HCT116 (cell line): ENCODE measurements at regions not wholly inside any gene's neighbourhood (a gene's known extent, or its start where the extent isn't known, plus 50 kb on each side); places are given as distances from the start of the nearest gene placed in this dataset.

Experiments
- ATAC-seq: fragments of 200-7000 bp; cut with Tn5 transposase; 2 replicates; pipeline ENCODE4 v1.9.1; 2020; ENCODE audit warnings: mild to moderate bottlenecking, moderate library complexity
- BruUV-seq: library from RNA; stranded (reverse); fragments of 400-500 nt; replicated peaks from 2 replicates; lab custom pipeline; 2021; lab: Mats Ljungman, UMichigan
- CTCF ChIA-PET: fragments of 300-600 bp; sonication (Branson Sonifier 250); formaldehyde crosslinking; loops from one replicate; lab custom pipeline; 2021; ENCODE audit warnings: antibody characterized with exemption; lab: Charles Lee
- POLR2A ChIA-PET: fragments of 300-600, 350-600 bp; sonication (Branson Sonifier 250); formaldehyde crosslinking; loops from one replicate; lab custom pipeline; 2021; ENCODE audit warnings: antibody characterized with exemption; lab: Charles Lee
- RAD21 ChIA-PET, 2 experiments: fragments of 300-600 bp; sonication (Branson Sonifier 250); formaldehyde crosslinking; loops; one replicate each; lab custom pipeline; 2023; ENCODE audit warnings: low total read pairs in 2 of 2; ENCODE audit not compliant: uncharacterized antibody in 2 of 2, unreplicated experiment in 2 of 2, low non-redundant PET in 1 of 2; lab: Charles Lee
- DNase-seq: peaks from one replicate; pipeline ENCODE4 v3.0.0-alpha.2; 2010; ENCODE audit warnings: low read depth, low spot score
- H2AFZ ChIP-seq: fragments of 200-600 bp; shearing (Covaris generic), sonication (generic); 2 replicates; pipeline ENCODE4 v1.6.1; 2017; ENCODE audit warnings: low read depth, mixed run types, mixed read lengths, antibody characterized with exemption, low read length; ENCODE audit not compliant: poor library complexity, severe bottlenecking
- H3K27ac ChIP-seq: 2 replicates; pipeline ENCODE4 v1.5.1; 2012; ENCODE audit warnings: low read depth, low read length
- H3K27me3 ChIP-seq: fragments of 200-600 bp; sonication (generic); 2 replicates; pipeline ENCODE4 v1.6.1; 2016; ENCODE audit warnings: mixed run types, low read length, mixed read lengths; ENCODE audit not compliant: insufficient read depth
- H3K36me3 ChIP-seq, 2 experiments: fragments of 200-500 bp in 1 of 2; fragments of 200-600 bp in 1 of 2; sonication (Bioruptor generic) in 1 of 2; sonication (generic) in 1 of 2; 2 replicates each; pipeline versions ENCODE4 v1.5.1 to v1.6.1; 2014 to 2016; ENCODE audit warnings: low read length in 2 of 2, inconsistent platforms in 1 of 2, mixed read lengths in 1 of 2, mixed run types in 1 of 2; ENCODE audit not compliant: insufficient read depth in 2 of 2, control insufficient read depth in 1 of 2
- H3K4me1 ChIP-seq, 2 experiments: fragments of 200-600 bp in 1 of 2; sonication (generic) in 1 of 2; 2 replicates each; pipeline versions ENCODE4 v1.5.1 to v1.6.1; 2012 to 2017; ENCODE audit warnings: low read length in 2 of 2, inconsistent platforms in 1 of 2, mild to moderate bottlenecking in 1 of 2, mixed read lengths in 1 of 2, mixed run types in 1 of 2, moderate library complexity in 1 of 2; ENCODE audit not compliant: insufficient read depth in 2 of 2, control insufficient read depth in 1 of 2
- H3K4me2 ChIP-seq: fragments of 200-600 bp; sonication (generic); 2 replicates; pipeline ENCODE4 v1.6.1; 2017; ENCODE audit warnings: mixed run types, low read length, mixed read lengths
- H3K4me3 ChIP-seq, 2 experiments: fragments of 200-600 bp in 1 of 2; sonication (generic) in 1 of 2; replicated peaks in 1 of 2; 2 replicates each; pipeline ENCODE4 v1.5.1; 2011 to 2016; ENCODE audit warnings: low read length in 2 of 2, control low read depth in 1 of 2, low read depth in 1 of 2, mild to moderate bottlenecking in 1 of 2, mixed read lengths in 1 of 2, mixed run types in 1 of 2
- H3K79me2 ChIP-seq: fragments of 200-600 bp; sonication (generic); 2 replicates; pipeline ENCODE4 v1.6.1; 2017; ENCODE audit warnings: mild to moderate bottlenecking, mixed run types, low read length, moderate library complexity, mixed read lengths; ENCODE audit not compliant: insufficient read depth
- H3K9ac ChIP-seq: fragments of 200-600 bp; sonication (generic); 2 replicates; pipeline ENCODE4 v1.6.1; 2016; ENCODE audit warnings: low read length, mixed read lengths
- H3K9me2 ChIP-seq: fragments of 200-600 bp; sonication (generic), shearing (Covaris generic); 2 replicates; pipeline ENCODE4 v1.6.1; 2017; ENCODE audit warnings: mixed run types, mild to moderate bottlenecking, moderate library complexity; ENCODE audit not compliant: insufficient read depth
- H3K9me3 ChIP-seq, 2 experiments: fragments of 200-500 bp in 1 of 2; fragments of 200-600 bp in 1 of 2; sonication (Bioruptor generic) in 1 of 2; sonication (generic) in 1 of 2; 2 replicates each; pipeline ENCODE4 v1.6.1; 2014 to 2017; ENCODE audit warnings: low read length in 2 of 2, mixed read lengths in 2 of 2, inconsistent platforms in 1 of 2, low read depth in 1 of 2, mild to moderate bottlenecking in 1 of 2, mixed run types in 1 of 2, moderate library complexity in 1 of 2; ENCODE audit not compliant: control insufficient read depth in 1 of 2, insufficient read depth in 1 of 2
- H4K20me1 ChIP-seq: fragments of 200-600 bp; sonication (generic), shearing (Covaris generic); 2 replicates; pipeline ENCODE4 v1.6.1; 2017; ENCODE audit warnings: mixed run types, mild to moderate bottlenecking, moderate library complexity; ENCODE audit not compliant: insufficient read depth
- EGR1 ChIP-seq: IDR thresholded peaks from 2 replicates; pipeline ENCODE4 v1.6.1; 2012; ENCODE audit warnings: low read depth
- ELF1 ChIP-seq: IDR thresholded peaks from 2 replicates; pipeline ENCODE4 v1.6.1; 2012; ENCODE audit warnings: low read depth, borderline replicate concordance
- EZH2 ChIP-seq: fragments of 200-600 bp; sonication (generic); IDR thresholded peaks from 2 replicates; pipeline ENCODE4 v1.6.1; 2017; ENCODE audit warnings: antibody characterized with exemption, mixed run types
- EZH2phosphoT487 ChIP-seq: fragments of 200-600 bp; IDR thresholded peaks from 2 replicates; pipeline ENCODE4 v1.6.1; 2018; ENCODE audit warnings: antibody characterized with exemption, borderline replicate concordance
- JUND ChIP-seq: IDR thresholded peaks from 2 replicates; pipeline ENCODE4 v1.6.1; 2012
- POLR2A ChIP-seq: IDR thresholded peaks from 2 replicates; pipeline ENCODE4 v1.7.0; 2011; ENCODE audit warnings: borderline replicate concordance; ENCODE audit not compliant: insufficient read depth, insufficient read length; ENCODE audit errors: extremely low read depth
- POLR2AphosphoS5 ChIP-seq: IDR thresholded peaks from 2 replicates; pipeline ENCODE4 v1.6.1; 2011; ENCODE audit warnings: mild to moderate bottlenecking, low read depth, low read length, moderate library complexity
- RAD21 ChIP-seq: IDR thresholded peaks from 2 replicates; pipeline ENCODE4 v1.6.1; 2012; ENCODE audit warnings: low read depth, mild to moderate bottlenecking
- SP1 ChIP-seq: IDR thresholded peaks from 2 replicates; pipeline ENCODE4 v1.6.1; 2012; ENCODE audit warnings: low read depth
- SRF ChIP-seq: IDR thresholded peaks from 2 replicates; pipeline ENCODE4 v1.6.1; 2012; ENCODE audit warnings: low read depth
- TCF7L2 ChIP-seq: IDR thresholded peaks from 2 replicates; pipeline ENCODE4 v1.7.0; 2011; ENCODE audit warnings: borderline replicate concordance, inconsistent platforms; ENCODE audit not compliant: insufficient read depth, insufficient read length; ENCODE audit errors: extremely low read depth
- YY1 ChIP-seq: IDR thresholded peaks from 2 replicates; pipeline ENCODE4 v1.6.1; 2011; ENCODE audit warnings: low read length, low read depth, moderate library complexity, mild to moderate bottlenecking; ENCODE audit not compliant: insufficient replicate concordance; ENCODE audit errors: extremely low read depth
- ZFX ChIP-seq: fragments of 450-650 bp; IDR thresholded peaks from 2 replicates; pipeline ENCODE4 v1.6.1; 2017
- ZNF274 ChIP-seq: fragments of 200-500 bp; sonication (Bioruptor generic); IDR thresholded peaks from 2 replicates; pipeline ENCODE4 v1.6.1; 2014; ENCODE audit warnings: mild to moderate bottlenecking, low read depth, low read length, inconsistent platforms
- intact Hi-C: fragments of 100-400 bp; cut with micrococcal nuclease; formaldehyde crosslinking; loops from 2 replicates; pipeline ENCODE4 v1.10.0; 2022
- TF ChIP-seq, protein P1 (sequence below): IDR thresholded peaks from 2 replicates; pipeline ENCODE4 v1.6.1; 2012
- TF ChIP-seq, protein P2 (sequence below), 3 experiments: fragments of 200-600 bp in 1 of 3; sonication (generic) in 1 of 3; IDR thresholded peaks in 2 of 3; conservative IDR thresholded peaks in 1 of 3; 2 replicates each; pipeline ENCODE4 v1.5.1; 2012 to 2017; ENCODE audit warnings: low read depth in 2 of 3, low read length in 2 of 3, antibody characterized with exemption in 1 of 3, borderline replicate concordance in 1 of 3, control low read depth in 1 of 3, mild to moderate bottlenecking in 1 of 3, mixed read lengths in 1 of 3, mixed run types in 1 of 3, moderate library complexity in 1 of 3; ENCODE audit not compliant: insufficient read depth in 1 of 3
- TF ChIP-seq, protein P3 (sequence below): IDR thresholded peaks from 2 replicates; pipeline ENCODE4 v1.6.1; 2012
- TF ChIP-seq, protein P4 (sequence below): IDR thresholded peaks from 2 replicates; pipeline ENCODE4 v1.6.1; 2012; ENCODE audit warnings: low read depth

DNA sequence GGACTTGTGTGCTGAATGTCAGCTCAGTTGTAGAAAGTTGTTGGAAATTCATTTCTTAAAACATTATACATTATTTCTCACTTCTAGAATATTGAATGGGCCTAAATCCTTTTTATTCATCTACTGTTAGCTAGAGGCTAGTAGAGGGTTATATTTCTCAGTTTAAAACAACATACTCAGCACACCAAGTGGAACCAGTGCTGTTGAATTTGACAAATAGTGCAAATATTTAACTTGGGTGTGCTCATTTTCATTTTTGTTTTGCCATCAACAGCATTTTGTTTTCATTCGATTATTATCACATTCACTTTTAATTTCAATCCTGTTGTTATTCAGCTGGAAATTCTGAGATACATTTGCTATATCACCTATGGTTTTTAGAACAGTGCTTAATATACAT is 269.4 kb upstream of the PEX5L start (continued):
- TF ChIP-seq, protein P1, sequence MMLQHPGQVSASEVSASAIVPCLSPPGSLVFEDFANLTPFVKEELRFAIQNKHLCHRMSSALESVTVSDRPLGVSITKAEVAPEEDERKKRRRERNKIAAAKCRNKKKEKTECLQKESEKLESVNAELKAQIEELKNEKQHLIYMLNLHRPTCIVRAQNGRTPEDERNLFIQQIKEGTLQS: no peak
- no peak for TF ChIP-seq EGR1
- TF ChIP-seq, all 23 proteins: peak for 0

DNA sequence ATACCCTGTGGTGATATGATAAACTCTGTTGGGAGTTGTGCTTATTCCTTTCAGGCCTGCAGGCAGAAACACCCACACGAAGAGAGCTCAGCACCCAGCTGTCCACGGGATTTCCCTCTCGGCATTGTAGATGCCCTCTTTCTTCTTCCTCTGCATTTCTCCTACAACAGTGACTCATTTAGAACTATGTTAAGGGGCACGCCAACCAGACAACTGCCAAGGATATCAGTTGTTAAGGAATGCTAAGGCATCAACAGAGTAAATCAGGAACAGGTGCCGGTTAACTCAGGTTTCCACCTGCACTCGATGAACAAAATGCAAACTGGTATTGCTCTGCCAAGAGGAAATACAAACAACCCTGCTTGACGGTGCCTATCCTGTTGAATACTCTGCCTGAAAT is 270.0 kb upstream of the PEX5L start:
- no peaks in the 10 kb centered on the region for H3K9me2 ChIP-seq
- H3K36me3 ChIP-seq: no peaks in the 10 kb centered on the region
- no peaks in the 10 kb centered on the region for H3K9me3 ChIP-seq
- no peaks in the 10 kb centered on the region for H4K20me1 ChIP-seq
- CTCF ChIA-PET: no interaction called here
- intact Hi-C loops: no loop called here
- no peak for DNase-seq
- no peak for ATAC-seq
- H3K27me3 ChIP-seq: peaks cover 4% of the 10 kb centered on the region
- no peak overlapping the region for H3K9ac ChIP-seq
- H3K27ac ChIP-seq: no peak overlapping the region
- H3K4me2 ChIP-seq: no peak overlapping the region
- H3K4me1 ChIP-seq: no peaks in the 10 kb centered on the region
- H3K4me3 ChIP-seq: no peak overlapping the region
- POLR2A ChIA-PET: no interaction called here
- no peak overlapping the region for H2AFZ ChIP-seq
- RAD21 ChIA-PET: no interaction called here
- no peaks in the 10 kb centered on the region for H3K79me2 ChIP-seq
- TF ChIP-seq, protein P2, sequence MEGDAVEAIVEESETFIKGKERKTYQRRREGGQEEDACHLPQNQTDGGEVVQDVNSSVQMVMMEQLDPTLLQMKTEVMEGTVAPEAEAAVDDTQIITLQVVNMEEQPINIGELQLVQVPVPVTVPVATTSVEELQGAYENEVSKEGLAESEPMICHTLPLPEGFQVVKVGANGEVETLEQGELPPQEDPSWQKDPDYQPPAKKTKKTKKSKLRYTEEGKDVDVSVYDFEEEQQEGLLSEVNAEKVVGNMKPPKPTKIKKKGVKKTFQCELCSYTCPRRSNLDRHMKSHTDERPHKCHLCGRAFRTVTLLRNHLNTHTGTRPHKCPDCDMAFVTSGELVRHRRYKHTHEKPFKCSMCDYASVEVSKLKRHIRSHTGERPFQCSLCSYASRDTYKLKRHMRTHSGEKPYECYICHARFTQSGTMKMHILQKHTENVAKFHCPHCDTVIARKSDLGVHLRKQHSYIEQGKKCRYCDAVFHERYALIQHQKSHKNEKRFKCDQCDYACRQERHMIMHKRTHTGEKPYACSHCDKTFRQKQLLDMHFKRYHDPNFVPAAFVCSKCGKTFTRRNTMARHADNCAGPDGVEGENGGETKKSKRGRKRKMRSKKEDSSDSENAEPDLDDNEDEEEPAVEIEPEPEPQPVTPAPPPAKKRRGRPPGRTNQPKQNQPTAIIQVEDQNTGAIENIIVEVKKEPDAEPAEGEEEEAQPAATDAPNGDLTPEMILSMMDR (IDR thresholded peaks at IDR 0.05 in 2 of 3, conservative IDR thresholded peaks at IDR 0.05 in 1 of 3; ENCODE audit: borderline replicate concordance in 1 of 3, insufficient read depth in 1 of 3, low read depth in 2 of 3, low read length in 2 of 3): no peak
- TF ChIP-seq RAD21 (no peak), TCF7L2 (no peak), EGR1 (no peak), EZH2 (no peak), YY1 (no peak), SRF (no peak), ELF1 (no peak), ZFX (no peak), JUND (no peak), POLR2A (no peak), EZH2phosphoT487 (no peak), ZNF274 (no peak), POLR2AphosphoS5 (no peak), SP1 (no peak)
- TF ChIP-seq, protein P1: no peak
- TF ChIP-seq, protein P3, sequence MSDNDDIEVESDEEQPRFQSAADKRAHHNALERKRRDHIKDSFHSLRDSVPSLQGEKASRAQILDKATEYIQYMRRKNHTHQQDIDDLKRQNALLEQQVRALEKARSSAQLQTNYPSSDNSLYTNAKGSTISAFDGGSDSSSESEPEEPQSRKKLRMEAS: no peak
- TF ChIP-seq, protein P4, sequence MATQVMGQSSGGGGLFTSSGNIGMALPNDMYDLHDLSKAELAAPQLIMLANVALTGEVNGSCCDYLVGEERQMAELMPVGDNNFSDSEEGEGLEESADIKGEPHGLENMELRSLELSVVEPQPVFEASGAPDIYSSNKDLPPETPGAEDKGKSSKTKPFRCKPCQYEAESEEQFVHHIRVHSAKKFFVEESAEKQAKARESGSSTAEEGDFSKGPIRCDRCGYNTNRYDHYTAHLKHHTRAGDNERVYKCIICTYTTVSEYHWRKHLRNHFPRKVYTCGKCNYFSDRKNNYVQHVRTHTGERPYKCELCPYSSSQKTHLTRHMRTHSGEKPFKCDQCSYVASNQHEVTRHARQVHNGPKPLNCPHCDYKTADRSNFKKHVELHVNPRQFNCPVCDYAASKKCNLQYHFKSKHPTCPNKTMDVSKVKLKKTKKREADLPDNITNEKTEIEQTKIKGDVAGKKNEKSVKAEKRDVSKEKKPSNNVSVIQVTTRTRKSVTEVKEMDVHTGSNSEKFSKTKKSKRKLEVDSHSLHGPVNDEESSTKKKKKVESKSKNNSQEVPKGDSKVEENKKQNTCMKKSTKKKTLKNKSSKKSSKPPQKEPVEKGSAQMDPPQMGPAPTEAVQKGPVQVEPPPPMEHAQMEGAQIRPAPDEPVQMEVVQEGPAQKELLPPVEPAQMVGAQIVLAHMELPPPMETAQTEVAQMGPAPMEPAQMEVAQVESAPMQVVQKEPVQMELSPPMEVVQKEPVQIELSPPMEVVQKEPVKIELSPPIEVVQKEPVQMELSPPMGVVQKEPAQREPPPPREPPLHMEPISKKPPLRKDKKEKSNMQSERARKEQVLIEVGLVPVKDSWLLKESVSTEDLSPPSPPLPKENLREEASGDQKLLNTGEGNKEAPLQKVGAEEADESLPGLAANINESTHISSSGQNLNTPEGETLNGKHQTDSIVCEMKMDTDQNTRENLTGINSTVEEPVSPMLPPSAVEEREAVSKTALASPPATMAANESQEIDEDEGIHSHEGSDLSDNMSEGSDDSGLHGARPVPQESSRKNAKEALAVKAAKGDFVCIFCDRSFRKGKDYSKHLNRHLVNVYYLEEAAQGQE: no peak
- BruUV-seq: no TSS peak
